ENCODE measurements at regions not wholly inside any gene's neighbourhood (a gene's known extent, or its start where the extent isn't known, plus 50 kb on each side); places are given as distances from the start of the nearest gene placed in this dataset.

GRCh38 chr14:44745371-44745770 lies 216.4 kb downstream of the KLHL28 start:
- Histone ChIP-seq H4K5ac (ENCODE audit: low read depth, low read length) (no peak overlapping the region), H2BK20ac (ENCODE audit: low read depth, low read length) (no peak overlapping the region), H3K4me1 (ENCODE audit: control insufficient read depth, insufficient read depth, low read length) (no peaks in the 10 kb centered on the region), H3K9me3 (ENCODE audit: control insufficient read depth, insufficient read depth, low read length) (no peaks in the 10 kb centered on the region), H2AK5ac (ENCODE audit: low read depth, low read length) (no peak overlapping the region), H2BK120ac (ENCODE audit: low read depth, low read length) (no peak overlapping the region), H3K9ac (ENCODE audit: low read depth, low read length) (no peak overlapping the region), H3K56ac (ENCODE audit: extremely low read depth, insufficient read depth, low read length) (no peak overlapping the region), H3K18ac (ENCODE audit: low read depth, low read length) (no peak overlapping the region), H3K4me3 (ENCODE audit: insufficient read depth, low read depth, low read length) (no peak overlapping the region), H4K91ac (ENCODE audit: insufficient read depth, low read depth, low read length) (no peak overlapping the region), H3K4me2 (ENCODE audit: low read depth, low read length) (no peak overlapping the region), H2AK9ac (replicated peaks; ENCODE audit: low read depth, low read length, poor library complexity) (no peak overlapping the region), H3K14ac (replicated peaks; ENCODE audit: low read depth, low read length) (no peak overlapping the region), H3K27me3 (ENCODE audit: control insufficient read depth, insufficient read depth, low read length) (no peaks in the 10 kb centered on the region), H2BK5ac (ENCODE audit: low read depth, low read length, poor library complexity, severe bottlenecking) (no peak overlapping the region), H3K36me3 (ENCODE audit: control insufficient read depth, insufficient read depth, low read length) (no peaks in the 10 kb centered on the region), H3K27ac (ENCODE audit: insufficient read depth, low read length) (no peak overlapping the region), H3K4ac (ENCODE audit: low read depth, low read length) (no peak overlapping the region), H3K9me1 (ENCODE audit: insufficient read depth, low read length) (no peaks in the 10 kb centered on the region), H3K23ac (ENCODE audit: low read depth, low read length) (no peak overlapping the region), H2AFZ (replicated peaks; ENCODE audit: low read length, poor library complexity) (no peak overlapping the region), H2BK15ac (ENCODE audit: low read depth, low read length) (no peak overlapping the region), H4K8ac (ENCODE audit: low read depth in 2 of 2, low read length in 2 of 2) (no peak overlapping the region), H3K79me1 (ENCODE audit: low read depth in 1 of 2, low read length in 2 of 2) (no peaks in the 10 kb centered on the region), H4K20me1 (ENCODE audit: insufficient read depth, low read length) (no peaks in the 10 kb centered on the region)
- ChIA-PET POLR2A (ENCODE audit: unreplicated experiment) (no interaction called here), CTCF (no interaction called here)
- dilution Hi-C loops (cut with HindIII; ENCODE audit: low sequenced_read_pairs, unreplicated experiment) (no loop called here), in situ Hi-C loops (cut with MboI; ENCODE audit: low sequenced_read_pairs) (no loop called here), intact Hi-C loops (cut with micrococcal nuclease) (no loop called here)
- ATAC-seq (ENCODE audit: low read depth), result no peak
- no peak for DNase-seq
- WGBS, 2 experiments (ENCODE audit: extremely low coverage in 2 of 2, insufficient read length in 1 of 2), result no CpG with 5 or more reads among the region's 1 CpG
- no peak for TF ChIP-seq RCOR1 (IDR thresholded peaks at IDR 0.05; ENCODE audit: insufficient replicate concordance, low read length)
- no peak for TF ChIP-seq SMC3 (IDR thresholded peaks at IDR 0.05; ENCODE audit: low read depth, low read length)
- TF ChIP-seq FOS (IDR thresholded peaks at IDR 0.05; ENCODE audit: low read depth, low read length), result no peak
- no peak for TF ChIP-seq RAD21 (IDR thresholded peaks at IDR 0.05; ENCODE audit: low read length)
- TF ChIP-seq RFX5 (IDR thresholded peaks at IDR 0.05; ENCODE audit: low read depth, low read length), result no peak
- TF ChIP-seq BHLHE40 (IDR thresholded peaks at IDR 0.05; ENCODE audit: low read depth, low read length), result no peak
- no peak for TF ChIP-seq CHD1 (IDR thresholded peaks at IDR 0.05; ENCODE audit: low read depth, low read length)
- no peak for TF ChIP-seq MAZ (IDR thresholded peaks at IDR 0.05; ENCODE audit: borderline replicate concordance, low read depth, low read length)
- no peak for TF ChIP-seq MAFK (IDR thresholded peaks at IDR 0.05; ENCODE audit: low read depth, low read length)
- TF ChIP-seq POLR2A (IDR thresholded peaks at IDR 0.05; ENCODE audit: low read depth, low read length), result no peak
- TF ChIP-seq USF2 (IDR thresholded peaks at IDR 0.05; ENCODE audit: low read depth, low read length), result no peak
- TF ChIP-seq NFE2L2 (IDR thresholded peaks at IDR 0.05; ENCODE audit: low read depth, low read length), result no peak
- no peak for TF ChIP-seq MXI1 (IDR thresholded peaks at IDR 0.05; ENCODE audit: borderline replicate concordance, low read depth, low read length)
- no peak for TF ChIP-seq ELK1 (IDR thresholded peaks at IDR 0.05; ENCODE audit: borderline replicate concordance, low read depth, low read length)
- no peak for TF ChIP-seq CTCF (conservative IDR thresholded peaks at IDR 0.05; ENCODE audit: low read depth, low read length)
- TF ChIP-seq CEBPB (IDR thresholded peaks at IDR 0.05; ENCODE audit: low read depth, low read length), result no peak
- no TSS peak for BruUV-seq (replicated peaks)

Data from IMR-90 (cell line).